ENCODE measurements at regions not wholly inside any gene's neighbourhood (a gene's known extent, or its start where the extent isn't known, plus 50 kb on each side); places are given as distances from the start of the nearest gene placed in this dataset.

- no peaks in the 10 kb centered on the region for H3K9me3 ChIP-seq (ENCODE audit: low read length)
- H3K27ac ChIP-seq (ENCODE audit: low read length): no peak overlapping the region
- no peak overlapping the region for H2AFZ ChIP-seq (ENCODE audit: low read depth, low read length)
- H3K4me3 ChIP-seq (ENCODE audit: low read length): no peak overlapping the region
- no peaks in the 10 kb centered on the region for H3K79me2 ChIP-seq (replicated peaks; ENCODE audit: insufficient read depth, low read length)
- no peaks in the 10 kb centered on the region for H4K20me1 ChIP-seq (ENCODE audit: insufficient read depth)
- H3F3A ChIP-seq (ENCODE audit: insufficient read depth, low read length, poor library complexity, severe bottlenecking): no peaks in the 10 kb centered on the region
- H3K4me2 ChIP-seq (ENCODE audit: low read length): no peak overlapping the region
- TF ChIP-seq EZH2 (IDR thresholded peaks at IDR 0.05; ENCODE audit: borderline replicate concordance, insufficient read depth, low read length, poor library complexity, severe bottlenecking) (no peak), MXI1 (conservative IDR thresholded peaks at IDR 0.05; ENCODE audit: poor library complexity, severe bottlenecking) (no peak), RAD21 (conservative IDR thresholded peaks at IDR 0.05) (no peak), POLR2AphosphoS5 (IDR thresholded peaks at IDR 0.05) (no peak), EP300 (conservative IDR thresholded peaks at IDR 0.05; ENCODE audit: poor library complexity, severe bottlenecking) (no peak), REST (IDR thresholded peaks at IDR 0.05; ENCODE audit: borderline replicate concordance) (no peak), CTCF (IDR thresholded peaks at IDR 0.05; ENCODE audit: poor library complexity, severe bottlenecking) (no peak)
- no peaks in the 10 kb centered on the region for H3K27me3 ChIP-seq (ENCODE audit: insufficient read depth, low read depth, low read length)
- H3K36me3 ChIP-seq (ENCODE audit: insufficient read depth, low read length): no peaks in the 10 kb centered on the region
- no peak overlapping the region for H3K9ac ChIP-seq (ENCODE audit: low read length)
- no peaks in the 10 kb centered on the region for H3K9me2 ChIP-seq (ENCODE audit: insufficient read depth, low read length)
Measured at GRCh38 chr4:55177461-55177860, 52.1 kb upstream of the KDR start.

GRCh38 chr4:55178226-55179005, 53.0 kb upstream of the KDR start:
- Histone ChIP-seq H3K4me2 (ENCODE audit: low read length) (no peak overlapping the region), H3K79me2 (replicated peaks; ENCODE audit: insufficient read depth, low read length) (no peaks in the 10 kb centered on the region), H3F3A (ENCODE audit: insufficient read depth, low read length, poor library complexity, severe bottlenecking) (no peaks in the 10 kb centered on the region), H4K20me1 (ENCODE audit: insufficient read depth) (no peaks in the 10 kb centered on the region), H3K27me3 (ENCODE audit: insufficient read depth, low read depth, low read length) (no peaks in the 10 kb centered on the region), H3K9me2 (ENCODE audit: insufficient read depth, low read length) (no peaks in the 10 kb centered on the region), H3K4me3 (ENCODE audit: low read length) (no peak overlapping the region), H3K9me3 (ENCODE audit: low read length) (no peaks in the 10 kb centered on the region), H3K36me3 (ENCODE audit: insufficient read depth, low read length) (no peaks in the 10 kb centered on the region), H3K27ac (ENCODE audit: low read length) (no peak overlapping the region), H3K9ac (ENCODE audit: low read length) (no peak overlapping the region), H2AFZ (ENCODE audit: low read depth, low read length) (no peak overlapping the region)
- TF ChIP-seq REST (IDR thresholded peaks at IDR 0.05; ENCODE audit: borderline replicate concordance) (no peak), SMC3 (conservative IDR thresholded peaks at IDR 0.05; ENCODE audit: poor library complexity) (no peak), EP300 (conservative IDR thresholded peaks at IDR 0.05; ENCODE audit: poor library complexity, severe bottlenecking) (no peak), CTCF (IDR thresholded peaks at IDR 0.05; ENCODE audit: poor library complexity, severe bottlenecking) (no peak), MXI1 (conservative IDR thresholded peaks at IDR 0.05; ENCODE audit: poor library complexity, severe bottlenecking) (no peak), POLR2AphosphoS5 (IDR thresholded peaks at IDR 0.05) (no peak), TAF1 (IDR thresholded peaks at IDR 0.05; ENCODE audit: low read depth) (no peak), RAD21 (conservative IDR thresholded peaks at IDR 0.05) (no peak), EZH2 (IDR thresholded peaks at IDR 0.05; ENCODE audit: borderline replicate concordance, insufficient read depth, low read length, poor library complexity, severe bottlenecking) (no peak)

Data from neural cell (in vitro differentiated cells).